GM20431 (cell line): ENCODE measurements at regions not wholly inside any gene's neighbourhood (a gene's known extent, or its start where the extent isn't known, plus 50 kb on each side); places are given as distances from the start of the nearest gene placed in this dataset.

Experiments
- in situ Hi-C: fragments of 300-500 bp; cut with MseI, MboI; formaldehyde crosslinking; loops from one replicate; pipeline ENCODE4 v1.15.0; 2020; ENCODE audit warnings: low sequenced_read_pairs; ENCODE audit not compliant: unreplicated experiment

- in situ Hi-C loops = no loop called here
Measured at GRCh38 chr1:5648410-5649165, 343.6 kb downstream of the NPHP4 start.

DNA sequence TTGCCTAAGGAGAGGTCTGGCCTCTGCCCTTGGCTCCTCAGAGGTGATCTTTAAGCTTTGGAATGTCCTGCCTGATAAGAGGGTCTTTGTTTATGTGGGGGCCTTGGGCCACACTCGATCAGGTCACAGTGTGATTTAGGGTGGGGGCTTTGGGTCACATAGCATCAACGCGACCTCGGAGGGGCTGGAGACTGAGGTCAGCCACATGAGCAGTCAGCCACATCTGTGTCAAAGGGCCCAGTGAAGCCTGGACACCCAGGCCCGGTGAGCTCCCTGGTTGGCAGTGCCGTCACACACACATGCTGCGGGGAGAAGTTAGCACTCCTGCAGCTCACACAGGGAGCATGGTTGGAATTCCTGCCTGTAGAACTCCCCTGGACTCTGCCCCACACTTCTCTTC lies 345.0 kb downstream of the NPHP4 start:
- in situ Hi-C loops = no loop called here

GRCh38 chr1:5646486-5647149 lies 345.6 kb downstream of the NPHP4 start:
- in situ Hi-C loops = no loop called here

- in situ Hi-C loops = no loop called here
Measured at GRCh38 chr1:5645929-5646328, 346.3 kb downstream of the NPHP4 start.

- in situ Hi-C loops = no loop called here
Measured at GRCh38 chr1:5645135-5645399, 347.2 kb downstream of the NPHP4 start.

GRCh38 chr1:5644281-5645134 lies 347.7 kb downstream of the NPHP4 start:
- in situ Hi-C loops = no loop called here

GRCh38 chr1:5643360-5644107 lies 348.7 kb downstream of the NPHP4 start:
- in situ Hi-C loops = no loop called here

GRCh38 chr1:5640845-5641244 lies 351.4 kb downstream of the NPHP4 start:
- in situ Hi-C loops = no loop called here

DNA sequence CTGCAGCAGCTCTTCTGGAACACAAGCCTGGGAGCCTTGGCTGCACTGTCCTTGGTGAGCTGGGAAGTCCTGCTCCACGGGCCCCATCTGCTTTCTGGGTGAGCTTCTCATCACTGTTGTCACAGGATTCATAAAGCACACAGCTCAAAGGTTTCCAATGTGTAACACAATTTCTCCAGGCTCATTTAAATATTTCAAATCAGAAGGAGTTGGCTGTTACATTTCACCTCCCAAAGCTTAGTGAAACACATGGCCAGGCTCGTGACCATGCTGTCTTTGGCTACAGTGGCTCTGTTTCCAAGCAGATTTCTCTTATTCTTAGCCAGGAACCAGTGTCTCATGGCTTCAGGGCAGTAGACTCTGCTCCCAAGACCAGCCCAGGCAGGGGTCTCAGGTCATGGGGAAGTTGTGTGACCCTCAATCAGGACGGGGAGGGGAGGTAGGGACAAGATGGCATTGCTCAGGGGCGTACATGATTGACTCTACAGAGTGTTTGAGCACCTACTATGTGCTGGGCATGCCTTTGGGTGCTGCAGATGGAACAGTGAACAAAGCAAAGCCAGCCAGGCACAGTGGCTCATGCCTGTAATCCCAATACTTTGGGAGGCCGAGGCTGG lies 353.0 kb downstream of the NPHP4 start:
- in situ Hi-C loops = no loop called here

DNA sequence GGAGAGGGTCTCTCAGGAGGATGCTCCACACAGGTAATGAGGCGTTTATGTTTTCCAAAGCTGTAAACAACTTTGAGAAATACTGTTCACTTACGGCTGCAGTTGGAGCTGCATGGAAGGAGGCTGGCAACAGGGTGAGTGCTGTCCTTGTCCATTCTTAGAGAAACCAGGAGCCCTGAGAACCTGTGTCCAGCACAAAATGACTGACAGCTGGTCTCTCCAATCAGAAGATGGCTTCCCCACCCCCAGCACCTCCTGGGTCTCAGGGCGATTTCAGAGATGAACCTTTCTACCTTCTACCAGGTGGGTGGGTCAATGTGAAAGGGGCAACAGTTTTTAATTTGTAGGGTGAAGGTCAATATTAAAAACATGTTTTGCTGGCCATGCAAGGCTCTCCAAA lies 353.6 kb downstream of the NPHP4 start:
- in situ Hi-C loops = no loop called here

GRCh38 chr1:5637171-5637570 lies 355.1 kb downstream of the NPHP4 start:
- in situ Hi-C loops = no loop called here

DNA sequence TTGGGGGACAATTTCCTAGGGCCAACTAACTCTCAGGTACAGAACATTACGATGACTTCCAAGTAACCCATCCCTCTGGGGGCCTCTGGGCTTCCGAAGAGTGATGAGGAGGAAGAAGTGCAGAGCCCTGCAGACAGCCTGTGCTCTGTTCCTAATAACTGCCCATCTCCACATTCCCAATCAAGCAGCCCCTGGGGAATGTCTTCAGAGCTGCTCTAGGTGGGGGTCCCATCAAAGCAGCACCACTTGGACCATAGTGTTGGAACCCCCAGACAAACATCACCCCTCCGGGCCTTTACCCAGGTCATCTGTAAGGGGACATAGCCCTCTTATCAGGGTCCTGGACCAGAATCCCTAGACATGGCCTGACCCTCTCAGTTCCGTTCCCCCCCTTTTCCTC lies 357.3 kb downstream of the NPHP4 start:
- in situ Hi-C loops = no loop called here

DNA sequence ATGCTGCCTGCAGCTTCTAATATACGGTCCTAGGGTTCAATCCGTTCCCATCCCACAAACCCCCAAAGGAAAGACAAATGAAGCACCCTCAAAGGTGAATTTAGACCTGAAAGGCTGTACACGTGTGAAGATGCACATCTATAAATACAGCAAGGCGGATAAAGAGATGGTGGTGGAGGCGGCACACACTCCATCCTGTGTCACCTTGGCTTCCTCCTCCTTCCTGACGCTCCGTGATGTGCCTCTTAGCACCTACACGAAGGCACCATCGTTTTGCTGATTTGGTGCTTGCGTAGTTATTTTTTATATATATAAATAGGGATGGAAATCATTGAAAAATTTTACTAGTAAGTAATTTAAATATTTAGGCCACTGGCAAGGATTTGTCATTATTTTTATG lies 359.4 kb downstream of the NPHP4 start:
- in situ Hi-C loops = no loop called here

DNA sequence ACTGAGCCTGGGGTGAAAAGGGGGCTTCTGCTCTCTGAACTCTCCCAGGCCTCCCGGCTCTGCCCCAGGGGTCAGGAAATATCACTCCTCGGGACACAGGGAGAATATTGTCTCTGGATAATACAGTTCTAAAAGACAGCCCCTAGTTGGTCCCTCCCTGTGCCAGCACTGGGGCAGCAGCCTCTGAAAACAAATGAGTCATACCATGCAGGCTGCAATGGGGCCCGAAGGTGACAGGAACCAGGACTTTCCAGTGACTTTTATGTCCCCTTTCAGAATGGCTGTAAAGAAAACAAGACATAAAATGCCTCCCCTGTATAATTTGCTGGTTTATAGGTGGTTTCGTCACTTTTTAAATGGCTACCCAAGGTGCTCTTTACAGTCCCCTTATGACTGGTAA lies 360.0 kb downstream of the NPHP4 start:
- in situ Hi-C loops = no loop called here

DNA sequence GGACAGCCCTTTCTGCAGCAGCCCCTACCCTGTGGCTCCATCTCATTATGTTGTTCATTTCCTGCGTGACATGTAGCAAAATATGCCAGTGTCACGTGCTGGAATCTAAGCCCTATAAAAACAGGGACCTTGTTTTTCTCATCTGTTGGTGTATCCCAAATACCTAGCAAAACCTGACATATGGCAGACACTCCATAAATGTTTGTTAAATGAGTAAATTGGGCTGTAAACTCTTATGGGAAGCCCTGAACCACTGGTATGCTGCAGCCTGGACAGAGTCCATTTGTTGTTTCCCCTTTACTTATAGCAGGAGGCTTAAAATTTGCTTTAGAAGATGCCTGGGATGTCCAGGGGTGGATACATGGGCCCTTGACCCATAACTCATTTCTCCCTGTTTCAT lies 363.8 kb downstream of the NPHP4 start:
- in situ Hi-C loops = no loop called here

GRCh38 chr1:5623399-5623798 lies 368.8 kb downstream of the NPHP4 start:
- in situ Hi-C loops = no loop called here

GRCh38 chr1:5622412-5622811 lies 369.8 kb downstream of the NPHP4 start:
- in situ Hi-C loops = no loop called here

- in situ Hi-C loops = no loop called here
Measured at GRCh38 chr1:5621692-5622091, 370.5 kb downstream of the NPHP4 start.

GRCh38 chr1:5620997-5621396 lies 371.2 kb downstream of the NPHP4 start:
- in situ Hi-C loops = no loop called here

DNA sequence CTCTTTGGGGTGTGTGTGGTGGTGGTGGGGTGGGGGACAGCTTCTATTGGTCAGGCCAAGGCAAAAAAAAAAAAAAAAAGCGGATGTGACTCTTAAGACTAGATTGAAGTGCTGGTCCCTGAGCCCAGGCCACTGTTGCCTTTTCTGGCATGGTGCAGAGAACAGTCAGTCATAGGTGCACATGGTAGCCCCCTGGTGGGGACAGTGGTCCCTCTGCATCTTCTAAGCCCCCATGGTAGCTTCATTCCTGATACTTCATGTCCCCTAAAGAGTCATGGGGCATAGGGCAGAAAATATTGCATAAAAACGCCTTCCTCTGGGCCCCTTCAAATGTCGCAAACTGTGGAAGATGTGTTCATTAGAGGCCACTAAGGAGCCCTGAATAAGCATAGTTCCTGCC lies 371.8 kb downstream of the NPHP4 start:
- in situ Hi-C loops = no loop called here
